Adrenal gland (tissue), 9 donors: ENCODE measurements at regions not wholly inside any gene's neighbourhood (a gene's known extent, or its start where the extent isn't known, plus 50 kb on each side); places are given as distances from the start of the nearest gene placed in this dataset.

Experiments used
- DNase-seq, 7 donors: peaks; one replicate each; pipeline ENCODE4 v3.0.0-alpha.2; 2019 to 2020
- H3K27ac ChIP-seq, 5 donors: fragments of 200-600 bp; sonication (generic) in 4 of 5; 1 replicate in 3 of 5; 2 replicates in 2 of 5; pipeline versions ENCODE4 v1.5.1 to v1.8.0; 2016 to 2020; ENCODE audit warnings: mild to moderate bottlenecking in 1 of 5
- H3K27me3 ChIP-seq: fragments of 200-600 bp; 2 replicates; pipeline ENCODE4 v1.8.0; 2021
- H3K36me3 ChIP-seq, 2 donors: fragments of 200-600 bp; replicated peaks in 1 of 2; 1 replicate in 1 of 2; 2 replicates in 1 of 2; pipeline versions ENCODE4 v1.5.1 to v1.8.0; 2018 to 2022
- H3K4me1 ChIP-seq, 2 donors: fragments of 200-600 bp; replicated peaks in 1 of 2; 1 replicate in 1 of 2; 2 replicates in 1 of 2; pipeline versions ENCODE4 v1.5.1 to v1.8.0; 2018 to 2021
- H3K4me3 ChIP-seq, 4 donors: fragments of 200-600 bp; sonication (generic) in 3 of 4; one replicate each; pipeline ENCODE4 v1.5.1; 2016 to 2018
- H3K9me3 ChIP-seq, 3 donors: fragments of 200-600 bp; sonication (generic) in 1 of 3; replicated peaks in 1 of 3; 1 replicate in 2 of 3; 2 replicates in 1 of 3; pipeline versions ENCODE4 v1.5.1 to v1.8.0; 2016 to 2021
- CTCF ChIP-seq, 6 experiments: fragments of 450-650 bp in 4 of 6; fragments of 200-600 bp in 2 of 6; sonication (generic) in 1 of 6; IDR thresholded peaks; 1 replicate in 5 of 6; 2 replicates in 1 of 6; pipeline versions ENCODE4 v1.5.1 to v1.8.0; 2016 to 2021; ENCODE audit warnings: antibody characterized with exemption in 6 of 6, mild to moderate bottlenecking in 2 of 6, moderate library complexity in 1 of 6
- POLR2A ChIP-seq, 2 donors: fragments of 450-650 bp; IDR thresholded peaks; one replicate each; pipeline ENCODE4 v1.6.1; 2017; ENCODE audit warnings: antibody characterized with exemption in 2 of 2, mild to moderate bottlenecking in 2 of 2, moderate library complexity in 1 of 2
- WGBS, 4 donors: extraction: QIAGEN DNeasy Blood & Tissue Kit in 2 of 4; methylation state at CpG; one replicate each; pipeline versions ENCODE4 v1.1.5 to v1.1.7; 2013 to 2017; 5-methylcytosine and 5-hydroxymethylcytosine counted together
- intact Hi-C, 2 donors: fragments of 100-400 bp; cut with DNase I; formaldehyde crosslinking; loops; one replicate each; pipeline versions ENCODE4 v1.14.1 to v1.15.0; 2022 to 2023
- donor health status: healthy with polysubstance abuse.
- donor health status: Bipolar disorder and iron deficiency.
- donor health status: DM: yes; HTN: yes; CAD: no.
- donor health status: DM: no; HTN: no; CAD: no.
- donor health status: DM: no; HTN: no; CAD: no.

DNA sequence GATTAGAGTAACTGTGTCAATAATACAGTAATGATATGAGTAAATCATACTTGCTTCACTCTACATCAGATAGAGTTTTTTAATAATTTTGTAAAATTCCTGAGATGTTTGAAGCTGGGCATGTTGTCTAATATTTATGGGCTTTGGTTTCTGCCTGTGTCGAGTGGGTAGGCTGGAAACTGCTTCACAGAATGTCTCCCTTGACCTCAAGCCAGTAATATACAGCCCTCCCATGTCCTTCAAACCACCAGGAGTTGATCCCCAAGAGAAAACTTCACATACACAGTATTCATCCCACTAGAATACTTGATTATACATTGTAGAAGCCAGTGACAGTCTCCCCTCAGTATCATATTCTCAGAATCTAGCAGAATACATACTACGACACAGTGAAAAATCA lies 284.8 kb upstream of the TENM3 start:
- Histone ChIP-seq H3K4me3 (no peak overlapping the region), H3K27me3 (no peaks in the 10 kb centered on the region), H3K4me1 (peaks cover 5 to 27% of the 10 kb centered on the region in 2 donors), H3K9me3 (no peaks in the 10 kb centered on the region), H3K36me3 (no peaks in the 10 kb centered on the region), H3K27ac (no peak overlapping the region)
- intact Hi-C loops, result no loop called here
- TF ChIP-seq POLR2A (IDR thresholded peaks at IDR 0.05) (no peak), CTCF (IDR thresholded peaks at IDR 0.05) (no peak)
- DNase-seq, result no peak
- WGBS, 4 donors, result 54 to 58% (median 56%) methylated on average over 2 of the region's 2 CpGs

GRCh38 chr4:181959121-181959520 lies 284.1 kb upstream of the TENM3 start:
- peak in 5 of 7 donors; percentile 33 to 57 (median 41) for DNase-seq
- 40 to 62% (median 48%) methylated on average over 3 of the region's 3 CpGs for WGBS, 4 donors
- no peak for TF ChIP-seq CTCF (IDR thresholded peaks at IDR 0.05)
- no peak for TF ChIP-seq POLR2A (IDR thresholded peaks at IDR 0.05)
- intact Hi-C loops, result no loop called here
- no peaks in the 10 kb centered on the region for H3K9me3 ChIP-seq
- H3K36me3 ChIP-seq, result no peaks in the 10 kb centered on the region
- no peaks in the 10 kb centered on the region for H3K27me3 ChIP-seq
- H3K4me3 ChIP-seq, result no peak overlapping the region
- peak overlapping the region in 1 of 5 donors; percentile 36 for H3K27ac ChIP-seq
- H3K4me1 ChIP-seq, result peaks cover 5 to 27% of the 10 kb centered on the region in 2 donors

- H3K4me1 ChIP-seq, result peaks cover 5 to 27% of the 10 kb centered on the region in 2 donors
- intact Hi-C loops, result no loop called here
- no peaks in the 10 kb centered on the region for H3K36me3 ChIP-seq
- no peak overlapping the region for H3K4me3 ChIP-seq
- no peak for DNase-seq
- no peaks in the 10 kb centered on the region for H3K9me3 ChIP-seq
- H3K27ac ChIP-seq, result no peak overlapping the region
- H3K27me3 ChIP-seq, result no peaks in the 10 kb centered on the region
- 80 to 89% (median 84%) methylated on average over 3 of the region's 3 CpGs for WGBS, 4 donors
- TF ChIP-seq POLR2A (IDR thresholded peaks at IDR 0.05) (no peak), CTCF (IDR thresholded peaks at IDR 0.05) (no peak)
These were observed 282.8 kb upstream of the TENM3 start for GRCh38 chr4:181960384-181960783.

- Histone ChIP-seq H3K4me1 (peaks cover 5 to 22% of the 10 kb centered on the region in 2 donors), H3K36me3 (no peaks in the 10 kb centered on the region), H3K9me3 (no peaks in the 10 kb centered on the region), H3K4me3 (no peak overlapping the region), H3K27ac (no peak overlapping the region), H3K27me3 (no peaks in the 10 kb centered on the region)
- WGBS, 4 donors, result 72 to 82% (median 79%) methylated on average over 4 of the region's 4 CpGs
- no peak for DNase-seq
- intact Hi-C loops, result no loop called here
- TF ChIP-seq POLR2A (IDR thresholded peaks at IDR 0.05) (no peak), CTCF (IDR thresholded peaks at IDR 0.05) (no peak)
These were observed 280.9 kb upstream of the TENM3 start for GRCh38 chr4:181962321-181962720.
